ENCODE measurements at regions not wholly inside any gene's neighbourhood (a gene's known extent, or its start where the extent isn't known, plus 50 kb on each side); places are given as distances from the start of the nearest gene placed in this dataset.
"Not testable (repeated sequence)": the region's sequence is repeated elsewhere in the genome, so short reads cannot be mapped to it uniquely, and the experiment has no call there.

- Histone ChIP-seq H3K27me3 (no peaks in the 10 kb centered on the region), H3K36me3 (replicated peaks in 1 of 2) (no peaks in the 10 kb centered on the region), H3K4me3 (no peak overlapping the region), H3K27ac (no peak overlapping the region), H3K4me1 (replicated peaks in 1 of 2) (no peaks in the 10 kb centered on the region), H3K9me3 (replicated peaks in 1 of 3) (no peaks in the 10 kb centered on the region)
- WGBS, 4 donors = 84 to 89% (median 88%) methylated on average over 12 of the region's 12 CpGs
- DNase-seq = no peak
- intact Hi-C loops (cut with DNase I) = no loop called here
- TF ChIP-seq POLR2A (IDR thresholded peaks at IDR 0.05) = no peak
- no peak for TF ChIP-seq CTCF (IDR thresholded peaks at IDR 0.05)
These were observed 214.4 kb upstream of the IRS2 start for GRCh38 chr13:110000534-110001345.

- intact Hi-C loops (cut with DNase I) = no loop called here
- WGBS, 4 donors = 70 to 82% (median 78%) methylated on average over 20 to 21 of the region's 21 CpGs
- no peak for DNase-seq
- no peaks in the 10 kb centered on the region for H3K27me3 ChIP-seq
- H3K36me3 ChIP-seq (replicated peaks in 1 of 2) = no peaks in the 10 kb centered on the region
- H3K4me1 ChIP-seq (replicated peaks in 1 of 2) = no peaks in the 10 kb centered on the region
- TF ChIP-seq CTCF (IDR thresholded peaks at IDR 0.05) = no peak
- TF ChIP-seq POLR2A (IDR thresholded peaks at IDR 0.05) = no peak
- no peak overlapping the region for H3K4me3 ChIP-seq
- H3K9me3 ChIP-seq (replicated peaks in 1 of 3) = no peaks in the 10 kb centered on the region
- H3K27ac ChIP-seq = no peak overlapping the region
These were observed 213.5 kb upstream of the IRS2 start for GRCh38 chr13:109999659-110000533.

- intact Hi-C loops (cut with DNase I) = no loop called here
- TF ChIP-seq CTCF (IDR thresholded peaks at IDR 0.05) = no peak
- TF ChIP-seq POLR2A (IDR thresholded peaks at IDR 0.05) = no peak
- Histone ChIP-seq H3K36me3 (replicated peaks in 1 of 2) (no peaks in the 10 kb centered on the region), H3K4me1 (replicated peaks in 1 of 2) (no peaks in the 10 kb centered on the region), H3K9me3 (replicated peaks in 1 of 3) (no peaks in the 10 kb centered on the region), H3K27me3 (no peaks in the 10 kb centered on the region), H3K27ac (no peak overlapping the region), H3K4me3 (no peak overlapping the region)
- DNase-seq = no peak
- WGBS, 4 donors = 41 to 54% (median 43%) methylated on average over 5 of the region's 5 CpGs
These were observed 212.5 kb upstream of the IRS2 start for GRCh38 chr13:109998684-109999533.

- H3K4me3 ChIP-seq = no peak overlapping the region
- H3K36me3 ChIP-seq (replicated peaks in 1 of 2) = no peaks in the 10 kb centered on the region
- H3K4me1 ChIP-seq (replicated peaks in 1 of 2) = no peaks in the 10 kb centered on the region
- no peaks in the 10 kb centered on the region for H3K27me3 ChIP-seq
- TF ChIP-seq CTCF (IDR thresholded peaks at IDR 0.05) (no peak), POLR2A (IDR thresholded peaks at IDR 0.05) (no peak)
- intact Hi-C loops (cut with DNase I) = no loop called here
- H3K9me3 ChIP-seq (replicated peaks in 1 of 3) = no peaks in the 10 kb centered on the region
- 89 to 96% (median 91%) methylated on average over 1 of the region's 1 CpG for whole genome bisulfite sequencing, 4 donors
- H3K27ac ChIP-seq = no peak overlapping the region
- DNase-seq = no peak
These were observed 211.7 kb upstream of the IRS2 start for GRCh38 chr13:109998037-109998436.

- H3K9me3 ChIP-seq (replicated peaks in 1 of 3); H3K4me1 ChIP-seq (replicated peaks in 1 of 2); DNase-seq; H3K4me3 ChIP-seq; intact Hi-C loops (cut with DNase I); H3K27ac ChIP-seq; H3K27me3 ChIP-seq; H3K36me3 ChIP-seq (replicated peaks in 1 of 2): not testable (repeated sequence)
- 78 to 91% (median 86%) methylated on average over 5 of the region's 5 CpGs for WGBS, 4 donors
These were observed 210.7 kb upstream of the IRS2 start for GRCh38 chr13:109997056-109997595.

Measured in adrenal gland (tissue), 9 donors.